Endothelial cell of umbilical vein (primary cell): ENCODE measurements at regions not wholly inside any gene's neighbourhood (a gene's known extent, or its start where the extent isn't known, plus 50 kb on each side); places are given as distances from the start of the nearest gene placed in this dataset.

Source experiments
- BruUV-seq: library from RNA; stranded (reverse); fragments of 400-500 nt; replicated peaks from 2 replicates; lab custom pipeline; 2021; lab: Mats Ljungman, UMichigan
- CTCF ChIA-PET: fragments of 300-600, 350-600 bp; sonication (Branson Sonifier 250); formaldehyde crosslinking; loops from one replicate; lab custom pipeline; 2021; ENCODE audit warnings: antibody characterized with exemption, inconsistent platforms; lab: Charles Lee
- POLR2A ChIA-PET: fragments of 300-600, 350-600 bp; sonication (Branson Sonifier 250); formaldehyde crosslinking; loops from one replicate; lab custom pipeline; 2021; ENCODE audit warnings: antibody characterized with exemption, inconsistent platforms; lab: Charles Lee
- DNase-seq: peaks from one replicate; pipeline ENCODE4 v3.0.0-alpha.2; 2011; ENCODE audit warnings: low read depth, low spot score
- FAIRE-seq: peaks from 2 replicates; lab custom pipeline; 2011; peaks lifted over from hg19 to GRCh38; lab: Jason Lieb, UNC
- H2AFZ ChIP-seq: 2 replicates; pipeline ENCODE4 v1.6.0; 2012; ENCODE audit warnings: low read depth, low read length, control low read depth, inconsistent platforms
- H3K27ac ChIP-seq: 2 replicates; pipeline ENCODE4 v1.5.1; 2011; ENCODE audit warnings: low read depth, mild to moderate bottlenecking, control low read depth, low read length, moderate library complexity; ENCODE audit not compliant: insufficient read depth
- H3K27me3 ChIP-seq, 2 experiments: 2 replicates each; pipeline versions ENCODE4 v1.6.0 to v1.6.1; 2011; ENCODE audit warnings: low read length in 2 of 2, mixed read lengths in 1 of 2; ENCODE audit not compliant: control insufficient read depth in 2 of 2, insufficient read depth in 2 of 2
- H3K36me3 ChIP-seq, 2 experiments: 2 replicates in 1 of 2; 3 replicates in 1 of 2; pipeline ENCODE4 v1.5.1; 2011; ENCODE audit warnings: low read length in 2 of 2, mild to moderate bottlenecking in 1 of 2, moderate library complexity in 1 of 2; ENCODE audit not compliant: control insufficient read depth in 2 of 2, insufficient read depth in 2 of 2; ENCODE audit errors: extremely low read depth in 1 of 2
- H3K4me1 ChIP-seq: 3 replicates; pipeline ENCODE4 v1.5.1; 2011; ENCODE audit warnings: mild to moderate bottlenecking, low read length; ENCODE audit not compliant: control insufficient read depth, insufficient read depth; ENCODE audit errors: extremely low read depth
- H3K4me2 ChIP-seq: 2 replicates; pipeline ENCODE4 v1.6.1; 2011; ENCODE audit warnings: low read length, control low read depth, mixed read lengths; ENCODE audit not compliant: insufficient read depth
- H3K4me3 ChIP-seq, 3 experiments: fragments of 200-600 bp in 1 of 3; sonication (generic), shearing (Covaris generic) in 1 of 3; replicated peaks in 1 of 3; 2 replicates each; pipeline ENCODE4 v1.5.1; 2011 to 2016; ENCODE audit warnings: control low read depth in 3 of 3, low read length in 3 of 3, mild to moderate bottlenecking in 2 of 3, inconsistent platforms in 1 of 3, low read depth in 1 of 3, moderate library complexity in 1 of 3; ENCODE audit not compliant: insufficient read depth in 1 of 3
- H3K79me2 ChIP-seq: 2 replicates; pipeline ENCODE4 v1.6.0; 2012; ENCODE audit warnings: low read length, inconsistent platforms; ENCODE audit not compliant: control insufficient read depth, insufficient read depth
- H3K9ac ChIP-seq: replicated peaks from 2 replicates; pipeline ENCODE3; 2011; ENCODE audit warnings: low read length, control low read depth; ENCODE audit not compliant: insufficient read depth; ENCODE audit errors: extremely low read depth
- H3K9me1 ChIP-seq: replicated peaks from 3 replicates; pipeline ENCODE4 v1.6.0; 2011; ENCODE audit warnings: mild to moderate bottlenecking, low read length; ENCODE audit not compliant: control insufficient read depth, insufficient read depth; ENCODE audit errors: extremely low read depth
- H3K9me3 ChIP-seq: replicated peaks from 2 replicates; pipeline ENCODE4 v1.5.1; 2012; ENCODE audit warnings: low read length, inconsistent platforms; ENCODE audit not compliant: control insufficient read depth, insufficient read depth
- H4K20me1 ChIP-seq: replicated peaks from 2 replicates; pipeline ENCODE3; 2011; ENCODE audit warnings: mild to moderate bottlenecking, low read length; ENCODE audit not compliant: control insufficient read depth, insufficient read depth; ENCODE audit errors: extremely low read depth
- EZH2 ChIP-seq: IDR thresholded peaks from 2 replicates; pipeline ENCODE4 v1.6.1; 2012; ENCODE audit warnings: borderline replicate concordance, low read depth, mild to moderate bottlenecking, moderate library complexity, low read length, inconsistent platforms; ENCODE audit not compliant: severe bottlenecking
- FOS ChIP-seq: IDR thresholded peaks from 2 replicates; pipeline ENCODE4 v1.6.1; 2011; ENCODE audit warnings: mild to moderate bottlenecking, low read length, moderate library complexity, borderline replicate concordance; ENCODE audit not compliant: insufficient read depth
- GATA2 ChIP-seq: IDR thresholded peaks from 2 replicates; pipeline ENCODE4 v1.7.0; 2011; ENCODE audit warnings: low read depth, mild to moderate bottlenecking, moderate library complexity, mixed read lengths, low read length; ENCODE audit not compliant: insufficient read length, insufficient read depth
- JUN ChIP-seq: IDR thresholded peaks from 2 replicates; pipeline ENCODE4 v1.6.1; 2011; ENCODE audit warnings: borderline replicate concordance, low read depth; ENCODE audit not compliant: insufficient read length, insufficient read depth
- MYC ChIP-seq: IDR thresholded peaks from one replicate; pipeline ENCODE4 v1.6.1; 2011; ENCODE audit warnings: mild to moderate bottlenecking, low read depth, low read length
- POLR2A ChIP-seq: IDR thresholded peaks from 2 replicates; pipeline ENCODE4 v1.6.1; 2012; ENCODE audit warnings: low read depth, mild to moderate bottlenecking, control low read depth, low read length
- POLR2AphosphoS5 ChIP-seq: IDR thresholded peaks from 2 replicates; pipeline ENCODE4 v1.6.1; 2012; ENCODE audit warnings: low read depth, mild to moderate bottlenecking, control low read depth, low read length, moderate library complexity; ENCODE audit not compliant: insufficient read depth
- dilution Hi-C: fragments of 300-500 bp; cut with MboI; formaldehyde crosslinking; loops from one replicate; pipeline ENCODE4 v1.15.0; 2019; ENCODE audit warnings: low sequenced_read_pairs; ENCODE audit not compliant: extremely low pct_ligation_motif_present
- intact Hi-C: fragments of 100-400 bp; cut with micrococcal nuclease; formaldehyde crosslinking; loops from one replicate; pipeline ENCODE4 v1.10.0; 2022
- TF ChIP-seq, protein P1 (sequence below), 2 donors: IDR thresholded peaks; 1 replicate in 1 of 2; 2 replicates in 1 of 2; pipeline ENCODE4 v1.5.1; 2011; ENCODE audit warnings: low read length in 2 of 2, mild to moderate bottlenecking in 2 of 2, moderate library complexity in 2 of 2, control low read depth in 1 of 2, inconsistent platforms in 1 of 2, low read depth in 1 of 2; ENCODE audit not compliant: insufficient read depth in 1 of 2; ENCODE audit errors: extremely low read depth in 1 of 2
- TF ChIP-seq, protein P2 (sequence below): IDR thresholded peaks from 2 replicates; pipeline ENCODE4 v1.6.1; 2011; ENCODE audit not compliant: insufficient read depth, insufficient read length

DNA sequence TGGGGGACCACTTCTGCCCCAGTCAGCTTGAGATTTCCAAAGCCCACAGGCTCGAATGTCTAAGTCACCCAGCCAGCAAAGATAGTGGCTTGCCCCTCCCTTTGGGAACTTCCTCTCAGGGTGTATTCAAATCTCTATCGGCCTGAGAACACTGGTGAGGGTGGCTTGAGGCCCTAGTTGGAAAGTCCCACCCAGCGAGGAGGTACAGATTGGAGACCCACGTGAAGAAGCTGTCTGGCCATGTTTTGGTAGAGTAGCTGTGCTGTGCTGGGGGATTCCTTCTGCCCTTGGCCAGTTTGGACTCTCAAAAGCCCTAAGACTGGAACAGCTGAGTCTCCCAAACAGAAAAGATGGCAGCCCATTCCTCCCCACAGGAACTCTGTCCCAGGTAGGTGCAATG is 172.7 kb upstream of the RIOK2 start:
- Histone ChIP-seq H3K79me2 (no peaks in the 10 kb centered on the region), H3K4me1 (no peaks in the 10 kb centered on the region), H3K27me3 (no peaks in the 10 kb centered on the region), H2AFZ (no peak overlapping the region), H3K27ac (no peak overlapping the region), H3K9me3 (no peaks in the 10 kb centered on the region), H3K4me2 (no peak overlapping the region), H3K9ac (no peak overlapping the region), H3K36me3 (no peaks in the 10 kb centered on the region), H4K20me1 (no peaks in the 10 kb centered on the region), H3K9me1 (no peaks in the 10 kb centered on the region), H3K4me3 (no peak overlapping the region)
- FAIRE-seq, result no peak
- TF ChIP-seq MYC (no peak), JUN (no peak), POLR2AphosphoS5 (no peak), GATA2 (no peak), POLR2A (no peak), FOS (no peak), EZH2 (no peak)
- TF ChIP-seq, protein P1, sequence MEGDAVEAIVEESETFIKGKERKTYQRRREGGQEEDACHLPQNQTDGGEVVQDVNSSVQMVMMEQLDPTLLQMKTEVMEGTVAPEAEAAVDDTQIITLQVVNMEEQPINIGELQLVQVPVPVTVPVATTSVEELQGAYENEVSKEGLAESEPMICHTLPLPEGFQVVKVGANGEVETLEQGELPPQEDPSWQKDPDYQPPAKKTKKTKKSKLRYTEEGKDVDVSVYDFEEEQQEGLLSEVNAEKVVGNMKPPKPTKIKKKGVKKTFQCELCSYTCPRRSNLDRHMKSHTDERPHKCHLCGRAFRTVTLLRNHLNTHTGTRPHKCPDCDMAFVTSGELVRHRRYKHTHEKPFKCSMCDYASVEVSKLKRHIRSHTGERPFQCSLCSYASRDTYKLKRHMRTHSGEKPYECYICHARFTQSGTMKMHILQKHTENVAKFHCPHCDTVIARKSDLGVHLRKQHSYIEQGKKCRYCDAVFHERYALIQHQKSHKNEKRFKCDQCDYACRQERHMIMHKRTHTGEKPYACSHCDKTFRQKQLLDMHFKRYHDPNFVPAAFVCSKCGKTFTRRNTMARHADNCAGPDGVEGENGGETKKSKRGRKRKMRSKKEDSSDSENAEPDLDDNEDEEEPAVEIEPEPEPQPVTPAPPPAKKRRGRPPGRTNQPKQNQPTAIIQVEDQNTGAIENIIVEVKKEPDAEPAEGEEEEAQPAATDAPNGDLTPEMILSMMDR (IDR thresholded peaks at IDR 0.05; ENCODE audit: extremely low read depth in 1 of 2, insufficient read depth in 1 of 2, low read depth in 1 of 2, low read length in 2 of 2), result no peak
- TF ChIP-seq, protein P2, sequence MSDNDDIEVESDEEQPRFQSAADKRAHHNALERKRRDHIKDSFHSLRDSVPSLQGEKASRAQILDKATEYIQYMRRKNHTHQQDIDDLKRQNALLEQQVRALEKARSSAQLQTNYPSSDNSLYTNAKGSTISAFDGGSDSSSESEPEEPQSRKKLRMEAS, result no peak
- BruUV-seq, result no TSS peak
- ChIA-PET CTCF (no interaction called here), POLR2A (no interaction called here)
- dilution Hi-C loops (no loop called here), intact Hi-C loops (no loop called here)
- DNase-seq, result no peak
